Chondrocyte (in vitro differentiated cells): ENCODE measurements at regions not wholly inside any gene's neighbourhood (a gene's known extent, or its start where the extent isn't known, plus 50 kb on each side); places are given as distances from the start of the nearest gene placed in this dataset.
"Not testable (repeated sequence)": the region's sequence is repeated elsewhere in the genome, so short reads cannot be mapped to it uniquely, and the experiment has no call there.

Experiments used
- DNase-seq: peaks from one replicate; pipeline ENCODE4 v3.0.0; 2021; ENCODE audit warnings: mixed read lengths, low spot score
- H3K27ac Mint-ChIP-seq: one replicate; pipeline ENCODE4 v1.8.0; 2021; ENCODE audit warnings: mild to moderate bottlenecking, moderate library complexity, mixed read lengths; ENCODE audit not compliant: unreplicated experiment
- H3K27me3 Mint-ChIP-seq: 2 replicates; pipeline ENCODE4 v1.8.0; 2021; ENCODE audit warnings: low read depth, mixed read lengths
- H3K36me3 Mint-ChIP-seq: 2 replicates; pipeline ENCODE4 v1.8.0; 2021; ENCODE audit warnings: low read depth, mixed read lengths
- H3K4me1 Mint-ChIP-seq: 2 replicates; pipeline ENCODE4 v1.8.0; 2021; ENCODE audit warnings: low read depth, mild to moderate bottlenecking, mixed read lengths
- H3K4me3 Mint-ChIP-seq: one replicate; pipeline ENCODE4 v1.8.0; 2021; ENCODE audit warnings: mild to moderate bottlenecking, moderate library complexity, mixed read lengths; ENCODE audit not compliant: unreplicated experiment
- H3K9me3 Mint-ChIP-seq: 2 replicates; pipeline ENCODE4 v1.8.0; 2021; ENCODE audit warnings: low read depth, mixed read lengths
- TF ChIP-seq, protein P1 (sequence below): fragments of 200-600 bp; sonication (generic); IDR thresholded peaks from 2 replicates; pipeline ENCODE4 v1.5.0; 2021; ENCODE audit warnings: antibody characterized with exemption, mild to moderate bottlenecking, moderate library complexity

DNA sequence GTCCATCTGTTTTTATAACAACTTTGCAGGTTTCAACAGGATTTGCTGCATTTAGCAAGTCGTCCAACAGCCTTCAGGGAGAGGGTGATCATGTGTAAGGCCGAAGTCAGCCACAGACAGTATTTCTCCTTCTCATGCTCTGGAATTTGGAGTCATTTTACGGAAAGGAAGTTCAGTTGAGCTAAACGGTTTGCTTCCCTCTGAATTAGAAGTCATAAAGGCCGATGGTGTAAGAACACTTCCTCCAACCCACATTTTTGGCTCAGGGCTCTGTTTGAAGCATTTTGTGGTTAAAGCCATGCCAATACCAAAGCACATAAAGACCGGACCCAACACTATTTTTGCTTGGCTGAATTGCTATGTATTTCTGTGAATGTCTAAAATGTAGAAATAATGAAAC lies 129.5 kb downstream of the TMEM182 start:
- no peaks in the 10 kb centered on the region for H3K36me3 Mint-ChIP-seq
- H3K27me3 Mint-ChIP-seq = no peaks in the 10 kb centered on the region
- H3K27ac Mint-ChIP-seq = no peak overlapping the region
- H3K9me3 Mint-ChIP-seq = no peaks in the 10 kb centered on the region
- DNase-seq = no peak
- TF ChIP-seq, protein P1, sequence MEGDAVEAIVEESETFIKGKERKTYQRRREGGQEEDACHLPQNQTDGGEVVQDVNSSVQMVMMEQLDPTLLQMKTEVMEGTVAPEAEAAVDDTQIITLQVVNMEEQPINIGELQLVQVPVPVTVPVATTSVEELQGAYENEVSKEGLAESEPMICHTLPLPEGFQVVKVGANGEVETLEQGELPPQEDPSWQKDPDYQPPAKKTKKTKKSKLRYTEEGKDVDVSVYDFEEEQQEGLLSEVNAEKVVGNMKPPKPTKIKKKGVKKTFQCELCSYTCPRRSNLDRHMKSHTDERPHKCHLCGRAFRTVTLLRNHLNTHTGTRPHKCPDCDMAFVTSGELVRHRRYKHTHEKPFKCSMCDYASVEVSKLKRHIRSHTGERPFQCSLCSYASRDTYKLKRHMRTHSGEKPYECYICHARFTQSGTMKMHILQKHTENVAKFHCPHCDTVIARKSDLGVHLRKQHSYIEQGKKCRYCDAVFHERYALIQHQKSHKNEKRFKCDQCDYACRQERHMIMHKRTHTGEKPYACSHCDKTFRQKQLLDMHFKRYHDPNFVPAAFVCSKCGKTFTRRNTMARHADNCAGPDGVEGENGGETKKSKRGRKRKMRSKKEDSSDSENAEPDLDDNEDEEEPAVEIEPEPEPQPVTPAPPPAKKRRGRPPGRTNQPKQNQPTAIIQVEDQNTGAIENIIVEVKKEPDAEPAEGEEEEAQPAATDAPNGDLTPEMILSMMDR = no peak
- H3K4me1 Mint-ChIP-seq = peaks cover 4% of the 10 kb centered on the region
- H3K4me3 Mint-ChIP-seq = no peak overlapping the region

DNA sequence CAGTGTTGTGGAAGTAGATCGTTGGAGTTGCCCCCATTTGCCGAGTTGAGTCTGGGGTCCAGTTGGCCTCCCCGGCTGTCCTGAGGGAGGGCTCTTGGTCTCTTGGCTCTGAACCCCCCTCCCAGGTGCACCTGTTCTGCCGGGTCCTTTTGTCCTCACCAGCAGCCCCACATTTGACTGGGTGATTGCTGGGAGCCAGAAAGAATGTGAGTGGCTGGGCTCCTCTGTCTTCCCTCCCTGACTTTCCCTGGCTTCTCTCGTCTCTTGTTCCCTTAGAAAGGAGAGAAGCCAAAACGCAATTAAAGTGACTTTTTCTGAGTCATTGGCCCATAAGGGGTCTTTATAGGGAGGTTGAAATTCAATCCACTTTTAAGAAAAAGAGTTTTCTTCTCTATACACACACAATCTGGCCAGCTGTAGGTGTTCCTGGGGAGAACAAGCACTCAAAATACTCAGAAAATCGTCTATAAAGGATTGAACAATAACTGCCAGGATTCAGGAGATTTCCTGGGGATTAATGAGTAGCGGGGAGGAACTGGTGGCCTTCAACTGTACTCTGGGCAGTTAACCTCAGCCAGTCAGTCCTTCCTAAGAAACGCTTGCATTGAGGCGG lies 131.0 kb downstream of the TMEM182 start:
- no peaks in the 10 kb centered on the region for H3K27me3 Mint-ChIP-seq
- no peak for DNase-seq
- no peaks in the 10 kb centered on the region for H3K9me3 Mint-ChIP-seq
- peaks cover 4% of the 10 kb centered on the region for H3K4me1 Mint-ChIP-seq
- H3K36me3 Mint-ChIP-seq = no peaks in the 10 kb centered on the region
- no peak overlapping the region for H3K4me3 Mint-ChIP-seq
- H3K27ac Mint-ChIP-seq = no peak overlapping the region
- TF ChIP-seq, protein P1 = no peak

DNA sequence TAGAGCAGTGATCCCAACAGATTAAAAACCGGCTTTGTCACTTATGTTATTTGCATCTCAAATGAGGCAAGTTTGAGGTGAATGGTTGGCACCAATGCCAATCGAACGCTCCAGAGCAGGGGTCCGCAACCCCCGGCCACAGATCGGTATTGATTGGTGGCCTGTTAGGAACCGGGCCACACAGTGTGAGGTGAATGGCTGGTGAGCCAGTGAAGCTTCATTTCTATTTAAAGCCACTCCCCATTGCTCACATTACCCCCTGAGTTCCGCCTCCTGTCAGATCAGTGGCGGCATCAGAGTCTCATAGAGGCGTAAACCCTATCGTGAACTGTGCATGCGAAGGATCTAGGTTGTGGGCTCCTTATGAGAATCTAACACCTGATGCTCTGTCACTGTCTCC lies 132.0 kb downstream of the TMEM182 start:
- Mint-ChIP-seq H3K27ac (no peak overlapping the region), H3K27me3 (no peaks in the 10 kb centered on the region), H3K9me3 (peaks cover 2% of the 10 kb centered on the region), H3K4me3 (no peak overlapping the region), H3K36me3 (no peaks in the 10 kb centered on the region), H3K4me1 (peaks cover 4% of the 10 kb centered on the region)
- no peak for DNase-seq
- TF ChIP-seq, protein P1 = no peak

- Mint-ChIP-seq H3K27me3 (no peaks in the 10 kb centered on the region), H3K4me1 (peaks cover 4% of the 10 kb centered on the region), H3K36me3 (no peaks in the 10 kb centered on the region), H3K27ac (no peak overlapping the region), H3K9me3 (peaks cover 2% of the 10 kb centered on the region), H3K4me3 (no peak overlapping the region)
- DNase-seq = no peak
- TF ChIP-seq, protein P1 = no peak
Observed at GRCh38 chr2:102895376-102895775, 133.5 kb downstream of the TMEM182 start.

GRCh38 chr2:102909240-102909639 lies 147.4 kb downstream of the TMEM182 start:
- H3K36me3 Mint-ChIP-seq, H3K27me3 Mint-ChIP-seq, DNase-seq, H3K4me3 Mint-ChIP-seq, H3K27ac Mint-ChIP-seq, H3K4me1 Mint-ChIP-seq: not testable (repeated sequence)
- H3K9me3 Mint-ChIP-seq = peaks cover 12% of the 10 kb centered on the region

- peaks cover 1% of the 10 kb centered on the region for H3K27me3 Mint-ChIP-seq
- no peak for DNase-seq
- no peak overlapping the region for H3K27ac Mint-ChIP-seq
- H3K36me3 Mint-ChIP-seq = no peaks in the 10 kb centered on the region
- H3K4me3 Mint-ChIP-seq = no peak overlapping the region
- H3K4me1 Mint-ChIP-seq = no peaks in the 10 kb centered on the region
- TF ChIP-seq, protein P1 = no peak
- peaks cover 16% of the 10 kb centered on the region for H3K9me3 Mint-ChIP-seq
Observed at GRCh38 chr2:102910724-102911123, 148.9 kb downstream of the TMEM182 start.
